HepG2 (cell line): ENCODE measurements at regions not wholly inside any gene's neighbourhood (a gene's known extent, or its start where the extent isn't known, plus 50 kb on each side); places are given as distances from the start of the nearest gene placed in this dataset.

Experiments used
- small RNA-seq, 3 experiments: library from RNA; depleted of rRNA; stranded (forward); fragments of <200 nt; gene quantifications; one replicate each; pipeline ENCODE3, GENCODE V24; 2012; ENCODE audit warnings: low read depth in 2 of 3, low replicate concordance in 1 of 3; ENCODE audit not compliant: insufficient read length in 3 of 3, insufficient read depth in 2 of 3

Small RNA genes lying in the stretch of these regions (small RNA-seq; reads per million reads assigned to genes)
- 0 reads per million in 3 experiments for gene RNU6-412P
